ENCODE measurements at regions not wholly inside any gene's neighbourhood (a gene's known extent, or its start where the extent isn't known, plus 50 kb on each side); places are given as distances from the start of the nearest gene placed in this dataset.

DNA sequence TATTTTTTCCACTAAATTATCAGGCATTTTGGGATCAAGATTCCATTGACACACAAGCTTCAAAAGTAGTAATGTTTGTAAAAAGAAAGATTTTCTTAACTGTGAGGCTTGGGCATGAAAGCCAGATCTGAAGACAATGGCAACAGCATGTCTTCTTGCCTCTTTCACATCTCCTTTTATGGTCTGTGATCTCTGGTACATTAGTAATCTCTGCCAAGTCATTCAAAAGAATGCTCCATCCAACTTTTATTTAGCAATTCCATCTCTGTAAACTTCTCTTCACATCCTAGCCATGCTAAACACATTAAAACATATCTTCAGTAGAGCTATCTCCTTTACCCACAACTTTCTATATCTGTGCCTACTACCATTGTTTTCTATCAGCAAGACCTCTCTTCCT lies 465.4 kb downstream of the FAT4 start:
- TF ChIP-seq, protein P1, sequence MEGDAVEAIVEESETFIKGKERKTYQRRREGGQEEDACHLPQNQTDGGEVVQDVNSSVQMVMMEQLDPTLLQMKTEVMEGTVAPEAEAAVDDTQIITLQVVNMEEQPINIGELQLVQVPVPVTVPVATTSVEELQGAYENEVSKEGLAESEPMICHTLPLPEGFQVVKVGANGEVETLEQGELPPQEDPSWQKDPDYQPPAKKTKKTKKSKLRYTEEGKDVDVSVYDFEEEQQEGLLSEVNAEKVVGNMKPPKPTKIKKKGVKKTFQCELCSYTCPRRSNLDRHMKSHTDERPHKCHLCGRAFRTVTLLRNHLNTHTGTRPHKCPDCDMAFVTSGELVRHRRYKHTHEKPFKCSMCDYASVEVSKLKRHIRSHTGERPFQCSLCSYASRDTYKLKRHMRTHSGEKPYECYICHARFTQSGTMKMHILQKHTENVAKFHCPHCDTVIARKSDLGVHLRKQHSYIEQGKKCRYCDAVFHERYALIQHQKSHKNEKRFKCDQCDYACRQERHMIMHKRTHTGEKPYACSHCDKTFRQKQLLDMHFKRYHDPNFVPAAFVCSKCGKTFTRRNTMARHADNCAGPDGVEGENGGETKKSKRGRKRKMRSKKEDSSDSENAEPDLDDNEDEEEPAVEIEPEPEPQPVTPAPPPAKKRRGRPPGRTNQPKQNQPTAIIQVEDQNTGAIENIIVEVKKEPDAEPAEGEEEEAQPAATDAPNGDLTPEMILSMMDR (IDR thresholded peaks at IDR 0.05; ENCODE audit: borderline replicate concordance, extremely low read depth, low read length, poor library complexity, severe bottlenecking) = no peak
- TF ChIP-seq EZH2 (IDR thresholded peaks at IDR 0.05; ENCODE audit: borderline replicate concordance, low read depth, low read length, severe bottlenecking) = no peak
